CD8-positive, alpha-beta memory T cell (primary cell): ENCODE measurements at regions not wholly inside any gene's neighbourhood (a gene's known extent, or its start where the extent isn't known, plus 50 kb on each side); places are given as distances from the start of the nearest gene placed in this dataset.

ENCODE experiments used
- CTCF ChIA-PET: fragments of 350-600 bp; sonication (Branson Sonifier 250); formaldehyde crosslinking; loops from one replicate; lab custom pipeline; 2021; ENCODE audit warnings: antibody characterized with exemption; lab: Charles Lee
- POLR2A ChIA-PET: fragments of 350-600 bp; sonication (Branson Sonifier 250); formaldehyde crosslinking; loops from one replicate; lab custom pipeline; 2021; ENCODE audit warnings: antibody characterized with exemption; lab: Charles Lee
- DNase-seq, 5 donors: peaks; one replicate each; pipeline versions ENCODE4 v3.0.0 to v3.0.0-alpha.2; 2020 to 2022; ENCODE audit warnings: mixed read lengths in 1 of 5
- H3K27ac ChIP-seq: one replicate; pipeline ENCODE4 v1.7.0; 2013; ENCODE audit warnings: low read depth, mild to moderate bottlenecking, low read length, moderate library complexity
- H3K27me3 ChIP-seq: 2 replicates; pipeline ENCODE4 v1.7.0; 2013; ENCODE audit warnings: low read length, mild to moderate bottlenecking; ENCODE audit not compliant: insufficient read depth, poor library complexity, severe bottlenecking
- H3K36me3 ChIP-seq: 2 replicates; pipeline ENCODE4 v1.7.0; 2013; ENCODE audit warnings: mild to moderate bottlenecking, low read length, moderate library complexity; ENCODE audit not compliant: insufficient read depth
- H3K4me1 ChIP-seq: 2 replicates; pipeline ENCODE4 v1.7.0; 2013; ENCODE audit warnings: mild to moderate bottlenecking, low read length, moderate library complexity; ENCODE audit not compliant: insufficient read depth
- H3K4me3 ChIP-seq: 2 replicates; pipeline ENCODE4 v1.7.0; 2013; ENCODE audit warnings: mild to moderate bottlenecking, low read length
- H3K9me3 ChIP-seq: 2 replicates; pipeline ENCODE4 v1.7.0; 2013; ENCODE audit warnings: mild to moderate bottlenecking, low read length
- H3K27ac Mint-ChIP-seq, 8 donors: one replicate each; pipeline ENCODE4 v1.8.0; 2020 to 2021; ENCODE audit warnings: mixed read lengths in 8 of 8, mild to moderate bottlenecking in 6 of 8, inconsistent platforms in 3 of 8, moderate library complexity in 3 of 8
- H3K27me3 Mint-ChIP-seq, 2 donors: one replicate each; pipeline ENCODE4 v1.8.0; 2020 to 2021; ENCODE audit warnings: mixed read lengths in 2 of 2, mild to moderate bottlenecking in 1 of 2, moderate library complexity in 1 of 2
- H3K36me3 Mint-ChIP-seq, 3 donors: one replicate each; pipeline ENCODE4 v1.8.0; 2020 to 2021; ENCODE audit warnings: mixed read lengths in 3 of 3, inconsistent platforms in 1 of 3, mild to moderate bottlenecking in 1 of 3
- H3K4me1 Mint-ChIP-seq, 3 donors: one replicate each; pipeline ENCODE4 v1.8.0; 2020 to 2021; ENCODE audit warnings: mixed read lengths in 3 of 3, inconsistent platforms in 1 of 3, mild to moderate bottlenecking in 1 of 3
- H3K4me3 Mint-ChIP-seq, 7 donors: one replicate each; pipeline ENCODE4 v1.8.0; 2020 to 2021; ENCODE audit warnings: mixed read lengths in 7 of 7, mild to moderate bottlenecking in 6 of 7, moderate library complexity in 4 of 7, inconsistent platforms in 2 of 7
- H3K9me3 Mint-ChIP-seq, 5 donors: one replicate each; pipeline ENCODE4 v1.8.0; 2020 to 2022; ENCODE audit warnings: mixed read lengths in 5 of 5, mild to moderate bottlenecking in 3 of 5, moderate library complexity in 2 of 5, inconsistent platforms in 1 of 5

DNA sequence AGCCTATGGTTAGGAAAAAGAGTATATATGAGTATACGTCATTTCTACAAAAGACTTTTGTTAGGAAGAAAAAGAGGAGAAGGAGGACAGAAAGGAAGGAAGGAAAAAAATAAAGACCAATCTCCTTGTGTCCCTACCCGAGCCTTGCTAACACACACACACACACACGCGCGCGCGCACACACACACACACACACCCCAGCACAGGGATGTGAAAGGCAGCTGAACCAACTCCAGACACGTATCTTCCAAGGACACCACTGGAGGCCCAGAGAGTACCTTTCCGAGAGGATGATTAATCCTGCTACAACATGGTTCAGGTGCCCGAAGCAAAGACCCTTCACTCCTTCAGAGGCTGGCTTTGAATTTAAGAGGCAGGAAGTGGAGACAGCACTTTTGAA lies 56.9 kb upstream of the GALNT10 start:
- H3K27me3 ChIP-seq: no peaks in the 10 kb centered on the region
- H3K4me1 ChIP-seq: no peaks in the 10 kb centered on the region
- H3K9me3 ChIP-seq: no peaks in the 10 kb centered on the region
- no peak overlapping the region for H3K4me3 ChIP-seq
- H3K36me3 ChIP-seq: no peaks in the 10 kb centered on the region
- Mint-ChIP-seq H3K27me3 (peaks cover 0 to 1% of the 10 kb centered on the region in 2 donors), H3K27ac (no peak overlapping the region), H3K9me3 (no peaks in the 10 kb centered on the region), H3K36me3 (no peaks in the 10 kb centered on the region), H3K4me1 (no peaks in the 10 kb centered on the region), H3K4me3 (no peak overlapping the region)
- H3K27ac ChIP-seq: no peak overlapping the region
- ChIA-PET CTCF (no interaction called here), POLR2A (no interaction called here)
- DNase-seq: no peak

DNA sequence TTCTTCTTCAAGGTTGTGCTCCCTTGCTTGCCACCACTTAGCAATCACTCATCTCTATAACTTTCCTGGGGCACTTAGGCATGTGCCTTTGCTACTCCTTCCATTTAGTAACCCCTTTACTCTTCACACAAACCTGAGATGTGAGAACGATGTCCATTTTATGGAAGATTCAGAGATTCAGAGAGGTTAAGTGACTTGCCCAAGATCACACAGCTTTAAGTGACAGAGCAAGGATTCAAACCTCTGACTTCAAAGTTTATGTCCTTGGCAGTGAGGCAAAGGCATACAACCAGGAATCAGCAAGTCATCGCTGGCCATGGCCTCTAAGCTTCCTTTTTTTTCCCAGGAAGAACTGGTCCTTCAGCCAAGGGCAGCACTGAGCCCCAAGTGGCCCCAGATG lies 56.0 kb upstream of the GALNT10 start:
- no peaks in the 10 kb centered on the region for H3K4me1 Mint-ChIP-seq
- CTCF ChIA-PET: no interaction called here
- no peak overlapping the region for H3K27ac Mint-ChIP-seq
- H3K36me3 Mint-ChIP-seq: no peaks in the 10 kb centered on the region
- no peaks in the 10 kb centered on the region for H3K9me3 Mint-ChIP-seq
- Histone ChIP-seq H3K9me3 (no peaks in the 10 kb centered on the region), H3K27me3 (no peaks in the 10 kb centered on the region), H3K27ac (no peak overlapping the region), H3K4me3 (no peak overlapping the region), H3K4me1 (no peaks in the 10 kb centered on the region), H3K36me3 (no peaks in the 10 kb centered on the region)
- no peak for DNase-seq
- POLR2A ChIA-PET: no interaction called here
- H3K4me3 Mint-ChIP-seq: no peak overlapping the region
- peaks cover 0 to 2% of the 10 kb centered on the region in 2 donors for H3K27me3 Mint-ChIP-seq

DNA sequence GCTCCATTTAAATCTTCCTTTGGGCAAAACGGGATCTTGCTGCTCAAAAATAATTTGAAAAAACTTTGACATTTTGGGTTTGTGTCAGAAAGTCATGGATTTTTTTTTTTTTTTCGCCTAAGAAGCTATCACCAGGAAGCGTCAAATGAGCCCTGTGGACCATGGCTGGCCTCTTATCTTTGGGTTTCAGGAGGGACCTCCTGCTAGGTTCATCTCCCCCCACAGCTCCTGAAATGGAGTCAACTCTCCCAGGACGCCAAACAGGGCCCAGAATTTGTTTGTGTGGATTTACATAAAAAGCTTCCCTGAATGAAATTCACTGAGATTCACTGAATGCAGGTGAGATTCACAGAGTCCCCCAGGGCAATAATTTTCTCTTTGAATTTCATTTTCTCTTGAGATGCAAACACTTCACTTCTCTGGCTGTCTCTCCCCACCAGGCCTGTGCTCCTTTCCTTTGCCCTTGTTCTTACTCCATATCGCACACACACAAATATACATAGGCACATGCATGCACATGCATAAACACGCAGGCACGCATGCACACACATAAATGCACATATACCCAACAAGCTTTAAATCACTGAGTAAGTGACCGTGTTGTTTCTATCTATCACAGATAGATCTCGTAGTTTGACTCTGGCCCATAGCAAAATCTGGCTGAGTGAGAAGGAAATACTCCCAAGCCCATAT lies 55.3 kb upstream of the GALNT10 start:
- Histone ChIP-seq H3K4me3 (no peak overlapping the region), H3K27me3 (no peaks in the 10 kb centered on the region), H3K4me1 (no peaks in the 10 kb centered on the region), H3K27ac (no peak overlapping the region), H3K9me3 (no peaks in the 10 kb centered on the region), H3K36me3 (no peaks in the 10 kb centered on the region)
- no peak for DNase-seq
- Mint-ChIP-seq H3K9me3 (no peaks in the 10 kb centered on the region), H3K4me3 (no peak overlapping the region), H3K27me3 (peaks cover under 1 to 4% of the 10 kb centered on the region in 2 donors), H3K27ac (no peak overlapping the region), H3K4me1 (no peaks in the 10 kb centered on the region), H3K36me3 (no peaks in the 10 kb centered on the region)
- ChIA-PET CTCF (no interaction called here), POLR2A (no interaction called here)

DNA sequence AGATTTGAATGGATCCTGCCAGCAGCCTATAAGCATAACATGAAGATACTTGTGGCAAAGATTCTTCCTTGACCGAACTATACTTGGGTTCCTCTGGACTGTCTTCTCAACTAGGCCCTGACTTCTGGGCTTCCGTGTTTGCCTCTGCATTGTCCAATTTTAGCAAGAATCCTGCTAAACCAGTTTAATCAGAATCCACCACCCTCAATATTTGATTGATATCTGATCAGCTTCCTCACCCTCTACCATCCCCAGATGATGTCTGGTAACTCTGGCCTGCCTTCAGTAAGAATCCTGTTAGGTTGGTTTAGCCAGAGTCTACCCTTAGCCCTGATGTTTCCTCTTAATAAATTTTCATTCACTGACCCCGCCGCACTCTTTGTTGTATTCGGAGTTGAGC lies 54.4 kb upstream of the GALNT10 start:
- Mint-ChIP-seq H3K27ac (no peak overlapping the region), H3K36me3 (no peaks in the 10 kb centered on the region), H3K27me3 (peaks cover 4 to 5% of the 10 kb centered on the region in 2 donors), H3K4me1 (no peaks in the 10 kb centered on the region), H3K9me3 (no peaks in the 10 kb centered on the region), H3K4me3 (no peak overlapping the region)
- H3K27me3 ChIP-seq: no peaks in the 10 kb centered on the region
- H3K27ac ChIP-seq: no peak overlapping the region
- ChIA-PET CTCF (no interaction called here), POLR2A (no interaction called here)
- H3K4me3 ChIP-seq: no peak overlapping the region
- no peaks in the 10 kb centered on the region for H3K36me3 ChIP-seq
- H3K4me1 ChIP-seq: no peaks in the 10 kb centered on the region
- DNase-seq: no peak
- H3K9me3 ChIP-seq: no peaks in the 10 kb centered on the region

DNA sequence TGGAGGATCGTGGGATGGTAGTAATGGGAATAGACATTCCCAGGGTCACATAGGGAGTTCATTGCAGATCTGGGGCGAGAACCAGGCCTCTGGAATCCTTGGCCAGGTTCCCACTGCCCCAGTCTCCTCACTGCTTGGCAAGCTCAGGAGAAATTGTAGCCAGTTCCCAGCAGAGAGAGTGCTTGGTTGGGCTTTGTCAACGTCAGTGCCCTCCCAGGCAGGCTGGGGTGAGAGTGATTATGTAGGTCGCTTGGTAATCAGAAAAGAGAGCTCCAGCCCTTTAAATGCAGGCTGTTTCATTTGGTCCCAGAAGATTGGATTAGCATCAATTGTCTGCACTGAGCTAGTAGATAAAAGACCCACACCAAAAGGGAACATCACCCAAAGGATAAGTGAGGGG lies 51.8 kb upstream of the GALNT10 start:
- H3K36me3 Mint-ChIP-seq: peaks cover 0 to 2% (median 0%) of the 10 kb centered on the region in 3 donors
- H3K4me3 Mint-ChIP-seq: no peak overlapping the region
- CTCF ChIA-PET: no interaction called here
- no peaks in the 10 kb centered on the region for H3K27me3 ChIP-seq
- no peaks in the 10 kb centered on the region for H3K4me1 Mint-ChIP-seq
- POLR2A ChIA-PET: no interaction called here
- H3K27me3 Mint-ChIP-seq: peaks cover 5 to 8% of the 10 kb centered on the region in 2 donors
- H3K4me1 ChIP-seq: no peaks in the 10 kb centered on the region
- DNase-seq: no peak
- no peaks in the 10 kb centered on the region for H3K36me3 ChIP-seq
- H3K27ac Mint-ChIP-seq: no peak overlapping the region
- H3K4me3 ChIP-seq: no peak overlapping the region
- no peaks in the 10 kb centered on the region for H3K9me3 Mint-ChIP-seq
- H3K27ac ChIP-seq: no peak overlapping the region
- no peaks in the 10 kb centered on the region for H3K9me3 ChIP-seq

DNA sequence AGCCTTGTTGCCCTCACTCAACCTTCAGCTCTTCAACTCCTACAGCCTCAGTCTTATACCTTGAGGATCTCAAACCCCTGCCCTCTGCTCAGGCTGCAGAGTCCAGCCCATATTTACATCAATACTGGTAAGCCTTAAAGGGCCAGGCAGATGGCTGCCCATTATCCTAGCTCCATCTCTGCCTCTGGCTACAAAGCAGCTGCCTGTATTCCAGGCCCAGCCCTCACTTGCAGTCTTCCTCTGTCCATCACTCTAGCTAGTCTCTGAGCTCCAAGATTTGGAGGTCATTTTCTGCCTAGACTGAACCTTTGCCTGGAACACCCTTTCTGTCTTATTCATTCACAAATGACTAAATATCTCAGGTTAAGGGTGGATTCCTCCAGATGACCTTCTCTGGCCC lies 50.2 kb upstream of the GALNT10 start:
- H3K27me3 ChIP-seq: no peaks in the 10 kb centered on the region
- CTCF ChIA-PET: no interaction called here

More for the DNA sequence above, 50.2 kb upstream of the GALNT10 start:
- peaks cover 0 to 3% (median 0%) of the 10 kb centered on the region in 3 donors for H3K36me3 Mint-ChIP-seq
- Histone ChIP-seq H3K4me3 (no peak overlapping the region), H3K27ac (no peak overlapping the region), H3K9me3 (no peaks in the 10 kb centered on the region), H3K4me1 (no peaks in the 10 kb centered on the region), H3K36me3 (no peaks in the 10 kb centered on the region)
- DNase-seq: no peak
- no peak overlapping the region for H3K4me3 Mint-ChIP-seq
- H3K9me3 Mint-ChIP-seq: no peaks in the 10 kb centered on the region
- H3K27ac Mint-ChIP-seq: peak overlapping the region in 1 of 8 donors; percentile 48
- POLR2A ChIA-PET: interaction anchor here (0.6 kb wide), 1 partner anchor 33 kb away, joined by 4 read pairs; no protein-coding TSS in a partner anchor
- peaks cover 5 to 14% of the 10 kb centered on the region in 2 donors for H3K27me3 Mint-ChIP-seq
- no peaks in the 10 kb centered on the region for H3K4me1 Mint-ChIP-seq
